K562 (cell line): ENCODE measurements at regions not wholly inside any gene's neighbourhood (a gene's known extent, or its start where the extent isn't known, plus 50 kb on each side); places are given as distances from the start of the nearest gene placed in this dataset.

Source experiments
- ATAC-seq: fragments of 200-7000 bp; cut with Tn5 transposase; 3 replicates; pipeline ENCODE4 v1.9.1; 2020; ENCODE audit warnings: moderate library complexity
- BruUV-seq: library from RNA; stranded (reverse); fragments of 400-500 nt; replicated peaks from 2 replicates; lab custom pipeline; 2021; lab: Mats Ljungman, UMichigan
- CTCF ChIA-PET: fragments of 300-600 bp; formaldehyde crosslinking; extraction: SDS; loops from one replicate; lab custom pipeline; 2021; ENCODE audit warnings: low intra/inter-chr PET ratio; lab: Yijun Ruan, JAX
- POLR2A ChIA-PET: fragments of 300-600, 350-650 bp; sonication (Branson Sonifier 250); formaldehyde crosslinking; extraction: SDS; loops from one replicate; lab custom pipeline; 2021; ENCODE audit warnings: antibody characterized with exemption, inconsistent platforms; lab: Yijun Ruan, JAX
- DNase-seq, 4 experiments: peaks; one replicate each; pipeline versions ENCODE4 v3.0.0 to v3.0.0-alpha.2; 2011 to 2018; ENCODE audit warnings: low spot score in 3 of 4, mixed read lengths in 3 of 4; ENCODE audit errors: extremely low read depth in 1 of 4
- FAIRE-seq: peaks from 2 replicates; lab custom pipeline; 2011; peaks lifted over from hg19 to GRCh38; lab: Jason Lieb, UNC
- H2AFZ ChIP-seq: 2 replicates; pipeline ENCODE4 v1.6.0; 2011; ENCODE audit warnings: low read depth, low read length, control low read depth, inconsistent platforms
- H3K27ac ChIP-seq: fragments of 200-600 bp; 3 replicates; pipeline ENCODE4 v1.8.0; 2011; ENCODE audit warnings: low read depth, mild to moderate bottlenecking, control low read depth, inconsistent platforms, low read length, moderate library complexity, mixed read lengths; ENCODE audit errors: extremely low read depth
- H3K27me3 ChIP-seq, 2 experiments: fragments of 300-600 bp in 1 of 2; 2 replicates in 1 of 2; 3 replicates in 1 of 2; pipeline versions ENCODE4 v1.6.0 to v1.8.0; 2011; ENCODE audit warnings: inconsistent platforms in 2 of 2, low read length in 2 of 2, mild to moderate bottlenecking in 1 of 2, mixed read lengths in 1 of 2, moderate library complexity in 1 of 2; ENCODE audit not compliant: control insufficient read depth in 2 of 2, insufficient read depth in 2 of 2
- H3K36me3 ChIP-seq: fragments of 300-600 bp; 3 replicates; pipeline ENCODE4 v1.8.0; 2011; ENCODE audit warnings: mild to moderate bottlenecking, low read length, inconsistent platforms; ENCODE audit not compliant: control insufficient read depth, insufficient read depth
- H3K4me1 ChIP-seq, 2 experiments: fragments of 200-600 bp in 1 of 2; replicated peaks in 1 of 2; 2 replicates in 1 of 2; 3 replicates in 1 of 2; pipeline versions ENCODE4 v1.5.1 to v1.8.0; 2011; ENCODE audit warnings: inconsistent platforms in 2 of 2, low read length in 2 of 2, mild to moderate bottlenecking in 1 of 2, mixed read lengths in 1 of 2, moderate library complexity in 1 of 2; ENCODE audit not compliant: control insufficient read depth in 2 of 2, insufficient read depth in 2 of 2
- H3K4me2 ChIP-seq: 2 replicates; pipeline ENCODE4 v1.6.1; 2011; ENCODE audit warnings: low read length, control low read depth, inconsistent platforms, mixed read lengths; ENCODE audit not compliant: insufficient read depth
- H3K4me3 ChIP-seq: fragments of 200-600 bp; sonication (generic), shearing (Covaris generic); 2 replicates; pipeline ENCODE4 v1.5.1; 2016; ENCODE audit warnings: control low read depth, inconsistent platforms
- H3K79me2 ChIP-seq: fragments of 200-600 bp; 3 replicates; pipeline ENCODE4 v1.8.0; 2011; ENCODE audit warnings: low read length, inconsistent platforms; ENCODE audit not compliant: control insufficient read depth, insufficient read depth
- H3K9ac ChIP-seq, 2 experiments: 2 replicates each; pipeline versions ENCODE4 v1.6.0 to v1.6.1; 2011; ENCODE audit warnings: low read depth in 2 of 2, low read length in 2 of 2, control low read depth in 1 of 2, inconsistent platforms in 1 of 2, mild to moderate bottlenecking in 1 of 2, mixed read lengths in 1 of 2; ENCODE audit not compliant: insufficient read depth in 1 of 2
- H3K9me1 ChIP-seq: one replicate; pipeline ENCODE4 v1.6.0; 2011; ENCODE audit warnings: inconsistent platforms, mild to moderate bottlenecking, low read length, moderate library complexity; ENCODE audit not compliant: control insufficient read depth, insufficient read depth
- H3K9me3 ChIP-seq: replicated peaks from 2 replicates; pipeline ENCODE4 v1.5.1; 2011; ENCODE audit warnings: low read depth, low read length, inconsistent platforms; ENCODE audit not compliant: control insufficient read depth, insufficient read depth
- H4K20me1 ChIP-seq: replicated peaks from 2 replicates; pipeline ENCODE4 v1.6.1; 2011; ENCODE audit warnings: low read length, inconsistent platforms, mixed read lengths; ENCODE audit not compliant: control insufficient read depth, insufficient read depth
- ARID3A ChIP-seq: IDR thresholded peaks from 2 replicates; pipeline ENCODE4 v1.6.1; 2012; ENCODE audit warnings: low read depth, low read length, improper control_type of control experiment, borderline replicate concordance
- ATF3 ChIP-seq, 2 experiments: fragments of 450-650 bp in 1 of 2; sonication (generic) in 1 of 2; formaldehyde crosslinking in 1 of 2; IDR thresholded peaks in 1 of 2; conservative IDR thresholded peaks in 1 of 2; 2 replicates each; pipeline versions ENCODE4 v1.6.1 to v1.8.1; 2016 to 2023; ENCODE audit warnings: mild to moderate bottlenecking in 2 of 2, moderate library complexity in 2 of 2, inconsistent platforms in 1 of 2, missing genetic modification reagents in 1 of 2
- CEBPB ChIP-seq: fragments of 450-650 bp; IDR thresholded peaks from 2 replicates; pipeline ENCODE4 v1.6.1; 2016; ENCODE audit warnings: missing genetic modification characterization, missing compliant biosample characterization
- ETS2 ChIP-seq: IDR thresholded peaks from 2 replicates; pipeline ENCODE4 v1.6.1; 2016; ENCODE audit warnings: borderline replicate concordance, missing genetic modification characterization, mild to moderate bottlenecking, moderate library complexity, missing compliant biosample characterization; ENCODE audit not compliant: poor library complexity, severe bottlenecking
- KAT8 ChIP-seq: fragments of 450-650 bp; IDR thresholded peaks from 2 replicates; pipeline ENCODE4 v1.6.1; 2016; ENCODE audit warnings: low read depth, mild to moderate bottlenecking
- KLF10 ChIP-seq: fragments of 250-450 bp; sonication (Bioruptor Pico); IDR thresholded peaks from 2 replicates; pipeline ENCODE4 v1.6.1; 2021; ENCODE audit warnings: matching md5 sums
- NFRKB ChIP-seq: fragments of 450-650 bp; IDR thresholded peaks from 2 replicates; pipeline ENCODE4 v1.6.1; 2016; ENCODE audit warnings: low read depth
- PHF8 ChIP-seq: fragments of 200-600 bp; sonication (generic); IDR thresholded peaks from 2 replicates; pipeline ENCODE4 v1.6.1; 2012; ENCODE audit warnings: mixed run types, mild to moderate bottlenecking, inconsistent platforms, low read length, moderate library complexity, borderline replicate concordance
- PTRF ChIP-seq: fragments of 450-650 bp; IDR thresholded peaks from 2 replicates; pipeline ENCODE4 v1.6.1; 2016; ENCODE audit warnings: mild to moderate bottlenecking, missing genetic modification characterization, missing compliant biosample characterization
- TEAD4 ChIP-seq, 2 experiments: sonication (generic) in 1 of 2; formaldehyde crosslinking in 1 of 2; IDR thresholded peaks; 2 replicates each; pipeline versions ENCODE4 v1.6.1 to v1.8.0; 2012 to 2022; ENCODE audit warnings: borderline replicate concordance in 1 of 2, inconsistent platforms in 1 of 2, low read length in 1 of 2, mild to moderate bottlenecking in 1 of 2, missing genetic modification reagents in 1 of 2
- TFAM ChIP-seq: fragments of 250-450 bp; sonication (Bioruptor Pico); conservative IDR thresholded peaks from 2 replicates; pipeline ENCODE4 v1.5.0; 2021; ENCODE audit warnings: mild to moderate bottlenecking, moderate library complexity
- ZC3H8 ChIP-seq: fragments of 450-650 bp; IDR thresholded peaks from 2 replicates; pipeline ENCODE4 v1.6.1; 2017
- ZNF586 ChIP-seq: fragments of 450-650 bp; formaldehyde crosslinking; conservative IDR thresholded peaks from 2 replicates; pipeline ENCODE4 v1.4.0; 2020; ENCODE audit warnings: mild to moderate bottlenecking, moderate library complexity
- ZNF699 ChIP-seq: fragments of 250-450 bp; sonication (Bioruptor Pico); IDR thresholded peaks from 2 replicates; pipeline ENCODE4 v1.8.0; 2021; ENCODE audit warnings: mild to moderate bottlenecking, moderate library complexity; ENCODE audit not compliant: insufficient replicate concordance
- WGBS: fragments of 100-300 bp; shearing (Covaris generic); methylation state at CpG from one replicate; pipeline ENCODE4 v1.1.6; 2016; ENCODE audit warnings: low coverage, mixed read lengths; ENCODE audit not compliant: insufficient coverage; ENCODE audit errors: missing lambda C conversion rate; 5-methylcytosine and 5-hydroxymethylcytosine counted together
- in situ Hi-C: fragments of 300-500 bp; cut with MboI; formaldehyde crosslinking; loops from 4 replicates; pipeline ENCODE4 v1.15.0; 2018; ENCODE audit warnings: inconsistent platforms, mixed read lengths
- intact Hi-C: fragments of 100-400 bp; cut with micrococcal nuclease; formaldehyde crosslinking; loops from 2 replicates; pipeline ENCODE4 v1.14.2; 2022
- TF ChIP-seq, protein P1 (sequence below), 3 experiments: fragments of 200-800 bp in 1 of 3; sonication (Bioruptor generic) in 1 of 3; sonication (generic) in 1 of 3; formaldehyde crosslinking in 1 of 3; IDR thresholded peaks; 2 replicates each; pipeline versions ENCODE4 v1.6.1 to v1.8.0; 2016 to 2022; ENCODE audit warnings: mild to moderate bottlenecking in 2 of 3, missing compliant biosample characterization in 2 of 3, missing genetic modification characterization in 2 of 3, missing genetic modification reagents in 1 of 3

- Histone ChIP-seq H3K27ac (no peak overlapping the region), H3K9me1 (no peaks in the 10 kb centered on the region), H3K9me3 (no peaks in the 10 kb centered on the region; the same call in 1 of the 2 replicates), H3K9ac (no peak overlapping the region), H3K79me2 (no peaks in the 10 kb centered on the region), H3K4me2 (no peak overlapping the region), H4K20me1 (no peaks in the 10 kb centered on the region), H2AFZ (no peak overlapping the region), H3K27me3 (no peaks in the 10 kb centered on the region), H3K36me3 (no peaks in the 10 kb centered on the region), H3K4me3 (no peak overlapping the region), H3K4me1 (no peaks in the 10 kb centered on the region)
- DNase-seq (no peak), FAIRE-seq (no peak), ATAC-seq (no peak)
- WGBS, result 1% methylated on average over 4 of the region's 4 CpGs
- CTCF ChIA-PET, result no interaction called here
- TF ChIP-seq KAT8 (no peak), TEAD4 (IDR thresholded peaks at IDR 0.05; ENCODE audit: low read length) (no peak), TEAD4 (CRISPR knock-in tag; IDR thresholded peaks at IDR 0.05; ENCODE audit: borderline replicate concordance) (no peak), ARID3A (no peak), CEBPB (tag) (no peak), ZNF699 (no peak), TFAM (no peak), NFRKB (no peak), ATF3 (IDR thresholded peaks at IDR 0.05) (no peak), ATF3 (CRISPR knock-in tag; conservative IDR thresholded peaks at IDR 0.05) (no peak), ETS2 (tag) (no peak), KLF10 (CRISPR knock-in tag) (no peak), ZC3H8 (no peak), PHF8 (no peak), ZNF586 (CRISPR knock-in tag) (no peak), PTRF (no peak)
- TF ChIP-seq, protein P1, sequence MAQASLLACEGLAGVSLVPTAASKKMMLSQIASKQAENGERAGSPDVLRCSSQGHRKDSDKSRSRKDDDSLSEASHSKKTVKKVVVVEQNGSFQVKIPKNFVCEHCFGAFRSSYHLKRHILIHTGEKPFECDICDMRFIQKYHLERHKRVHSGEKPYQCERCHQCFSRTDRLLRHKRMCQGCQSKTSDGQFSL (CRISPR knock-in tag; IDR thresholded peaks at IDR 0.05), result no peak
- TF ChIP-seq, protein P1 (tag; IDR thresholded peaks at IDR 0.05), result no peak
- intact Hi-C loops, result no loop called here
- no TSS peak for BruUV-seq
- POLR2A ChIA-PET, result no interaction called here
- in situ Hi-C loops, result no loop called here
Observed at GRCh38 chr5:8984386-8984785, 561.5 kb downstream of the SEMA5A start.
